Prostate gland (tissue), 2 donors: ENCODE measurements at regions not wholly inside any gene's neighbourhood (a gene's known extent, or its start where the extent isn't known, plus 50 kb on each side); places are given as distances from the start of the nearest gene placed in this dataset.

ENCODE experiments used
- CTCF ChIP-seq, 4 experiments: fragments of 200-600 bp in 2 of 4; fragments of 450-650 bp in 2 of 4; sonication (generic) in 2 of 4; IDR thresholded peaks; 1 replicate in 3 of 4; 2 replicates in 1 of 4; pipeline ENCODE4 v1.5.1; 2016 to 2019; ENCODE audit warnings: antibody characterized with exemption in 4 of 4, mild to moderate bottlenecking in 2 of 4, moderate library complexity in 2 of 4
- POLR2A ChIP-seq: fragments of 450-650 bp; IDR thresholded peaks from one replicate; pipeline ENCODE4 v1.6.1; 2016; ENCODE audit warnings: antibody characterized with exemption, mild to moderate bottlenecking
- POLR2AphosphoS5 ChIP-seq: sonication (generic); formaldehyde crosslinking; IDR thresholded peaks from one replicate; pipeline ENCODE4 v1.6.1; 2017; ENCODE audit warnings: antibody characterized with exemption

GRCh38 chr2:53561155-53561554 is 206.4 kb upstream of the CHAC2 start:
- TF ChIP-seq CTCF (IDR thresholded peaks at IDR 0.05) (no peak), POLR2A (no peak), POLR2AphosphoS5 (no peak)
